Progenitor cell of endocrine pancreas (in vitro differentiated cells): ENCODE measurements at regions not wholly inside any gene's neighbourhood (a gene's known extent, or its start where the extent isn't known, plus 50 kb on each side); places are given as distances from the start of the nearest gene placed in this dataset.

Experiments used
- DNase-seq: peaks from one replicate; pipeline ENCODE4 v3.0.0; 2021; ENCODE audit warnings: low spot score; ENCODE audit not compliant: unreplicated experiment
- H3K27ac Mint-ChIP-seq: 2 replicates; pipeline ENCODE4 v1.8.0; 2021; ENCODE audit warnings: mild to moderate bottlenecking, moderate library complexity, mixed read lengths
- H3K27me3 Mint-ChIP-seq: 2 replicates; pipeline ENCODE4 v1.8.0; 2021; ENCODE audit warnings: mixed read lengths
- H3K36me3 Mint-ChIP-seq: 2 replicates; pipeline ENCODE4 v1.8.0; 2022; ENCODE audit warnings: mixed read lengths; ENCODE audit not compliant: insufficient read depth
- H3K4me1 Mint-ChIP-seq: 2 replicates; pipeline ENCODE4 v1.8.0; 2021; ENCODE audit warnings: low read depth, mixed read lengths
- H3K4me3 Mint-ChIP-seq: 2 replicates; pipeline ENCODE4 v1.8.0; 2021; ENCODE audit warnings: low read depth, mild to moderate bottlenecking, moderate library complexity, mixed read lengths
- H3K9me3 Mint-ChIP-seq: 2 replicates; pipeline ENCODE4 v1.8.0; 2021; ENCODE audit warnings: low read depth, mixed read lengths
- TF ChIP-seq, protein P1 (sequence below): fragments of 200-600 bp; sonication (generic); IDR thresholded peaks from one replicate; pipeline ENCODE4 v1.5.0; 2021; ENCODE audit warnings: antibody characterized with exemption, mild to moderate bottlenecking; ENCODE audit not compliant: unreplicated experiment

- no peak overlapping the region for H3K4me3 Mint-ChIP-seq
- H3K4me1 Mint-ChIP-seq: no peaks in the 10 kb centered on the region
- no peaks in the 10 kb centered on the region for H3K9me3 Mint-ChIP-seq
- TF ChIP-seq, protein P1, sequence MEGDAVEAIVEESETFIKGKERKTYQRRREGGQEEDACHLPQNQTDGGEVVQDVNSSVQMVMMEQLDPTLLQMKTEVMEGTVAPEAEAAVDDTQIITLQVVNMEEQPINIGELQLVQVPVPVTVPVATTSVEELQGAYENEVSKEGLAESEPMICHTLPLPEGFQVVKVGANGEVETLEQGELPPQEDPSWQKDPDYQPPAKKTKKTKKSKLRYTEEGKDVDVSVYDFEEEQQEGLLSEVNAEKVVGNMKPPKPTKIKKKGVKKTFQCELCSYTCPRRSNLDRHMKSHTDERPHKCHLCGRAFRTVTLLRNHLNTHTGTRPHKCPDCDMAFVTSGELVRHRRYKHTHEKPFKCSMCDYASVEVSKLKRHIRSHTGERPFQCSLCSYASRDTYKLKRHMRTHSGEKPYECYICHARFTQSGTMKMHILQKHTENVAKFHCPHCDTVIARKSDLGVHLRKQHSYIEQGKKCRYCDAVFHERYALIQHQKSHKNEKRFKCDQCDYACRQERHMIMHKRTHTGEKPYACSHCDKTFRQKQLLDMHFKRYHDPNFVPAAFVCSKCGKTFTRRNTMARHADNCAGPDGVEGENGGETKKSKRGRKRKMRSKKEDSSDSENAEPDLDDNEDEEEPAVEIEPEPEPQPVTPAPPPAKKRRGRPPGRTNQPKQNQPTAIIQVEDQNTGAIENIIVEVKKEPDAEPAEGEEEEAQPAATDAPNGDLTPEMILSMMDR: no peak
- H3K27me3 Mint-ChIP-seq: no peaks in the 10 kb centered on the region
- DNase-seq: no peak
- no peaks in the 10 kb centered on the region for H3K36me3 Mint-ChIP-seq
- H3K27ac Mint-ChIP-seq: no peak overlapping the region
Observed at GRCh38 chr1:195200772-195201171, 1407.5 kb downstream of the KCNT2 start.

DNA sequence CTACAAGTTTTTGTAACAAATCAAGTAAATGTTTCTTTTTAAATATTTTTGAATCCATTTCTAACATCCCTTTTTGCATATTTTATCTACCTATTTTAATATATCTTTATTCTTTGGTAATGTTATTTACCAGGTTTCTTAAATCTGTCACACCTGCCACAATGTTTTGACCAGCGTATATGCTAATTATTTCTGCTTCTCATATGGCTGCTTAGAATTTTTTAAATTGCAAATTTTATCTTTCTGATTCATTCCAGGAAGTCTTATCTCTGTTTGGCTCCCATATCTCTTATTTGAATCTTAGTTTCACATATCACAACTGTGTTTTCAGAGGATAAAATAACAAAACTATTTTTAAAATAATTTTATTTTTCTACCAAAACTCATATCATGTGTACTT, 1411.1 kb downstream of the KCNT2 start:
- no peak overlapping the region for H3K27ac Mint-ChIP-seq
- H3K4me3 Mint-ChIP-seq: no peak overlapping the region
- TF ChIP-seq, protein P1: no peak
- H3K36me3 Mint-ChIP-seq: no peaks in the 10 kb centered on the region
- no peaks in the 10 kb centered on the region for H3K27me3 Mint-ChIP-seq
- no peaks in the 10 kb centered on the region for H3K4me1 Mint-ChIP-seq
- no peak for DNase-seq
- no peaks in the 10 kb centered on the region for H3K9me3 Mint-ChIP-seq

DNA sequence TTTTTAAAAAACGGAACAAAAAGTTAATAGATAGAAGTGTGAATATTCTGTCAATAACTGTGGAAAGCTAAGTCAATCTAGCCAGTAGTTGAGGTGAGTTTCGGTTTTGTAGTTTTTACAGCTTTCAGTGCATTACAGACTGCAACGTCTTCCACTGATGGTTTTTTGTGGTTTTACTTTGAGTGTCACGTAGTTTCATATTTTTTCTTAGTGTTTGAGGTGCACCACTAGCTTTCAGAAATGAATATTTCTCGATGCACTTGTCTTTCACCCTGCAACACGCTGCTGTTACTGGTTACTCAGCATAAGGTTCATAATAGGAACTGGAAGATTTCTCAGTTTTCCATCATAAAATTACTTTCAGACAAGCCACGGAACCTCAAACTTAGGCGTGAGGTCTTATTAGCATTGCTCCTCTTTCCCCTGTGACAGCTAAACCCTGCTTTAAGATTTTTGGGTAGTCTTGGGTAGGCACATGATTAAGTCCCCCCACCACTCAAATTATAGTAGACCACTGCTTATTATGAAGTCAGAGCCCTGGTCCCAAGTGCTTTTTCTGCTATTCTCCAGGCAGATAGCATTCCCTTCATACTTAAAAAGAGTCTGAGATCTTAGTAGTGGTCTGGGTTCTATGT, 1412.7 kb downstream of the KCNT2 start:
- Mint-ChIP-seq H3K4me1 (no peaks in the 10 kb centered on the region), H3K27ac (no peak overlapping the region), H3K9me3 (no peaks in the 10 kb centered on the region), H3K4me3 (no peak overlapping the region), H3K36me3 (no peaks in the 10 kb centered on the region), H3K27me3 (no peaks in the 10 kb centered on the region)
- no peak for DNase-seq
- TF ChIP-seq, protein P1: no peak

DNA sequence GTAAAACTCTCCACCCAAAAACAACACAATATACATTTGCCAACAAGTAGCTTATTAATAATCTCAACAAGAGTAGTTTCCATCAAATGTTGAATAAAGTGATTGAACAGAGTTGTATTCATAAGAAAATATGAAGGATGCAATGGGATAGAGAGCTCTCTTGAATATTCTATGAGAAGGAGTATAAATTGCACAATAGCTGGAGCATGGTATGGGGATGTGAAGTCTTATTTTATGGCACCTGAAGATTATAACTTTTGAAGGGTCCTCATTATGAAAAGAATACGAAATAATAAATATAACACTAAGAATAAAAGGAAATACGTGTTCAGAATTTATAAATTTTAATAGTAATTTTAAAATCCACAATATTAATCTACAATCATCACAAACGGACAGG, 1415.1 kb downstream of the KCNT2 start:
- Mint-ChIP-seq H3K27ac (no peak overlapping the region), H3K27me3 (no peaks in the 10 kb centered on the region), H3K9me3 (no peaks in the 10 kb centered on the region), H3K4me3 (no peak overlapping the region), H3K36me3 (no peaks in the 10 kb centered on the region), H3K4me1 (peaks cover 2% of the 10 kb centered on the region)
- DNase-seq: no peak
- TF ChIP-seq, protein P1: no peak

DNA sequence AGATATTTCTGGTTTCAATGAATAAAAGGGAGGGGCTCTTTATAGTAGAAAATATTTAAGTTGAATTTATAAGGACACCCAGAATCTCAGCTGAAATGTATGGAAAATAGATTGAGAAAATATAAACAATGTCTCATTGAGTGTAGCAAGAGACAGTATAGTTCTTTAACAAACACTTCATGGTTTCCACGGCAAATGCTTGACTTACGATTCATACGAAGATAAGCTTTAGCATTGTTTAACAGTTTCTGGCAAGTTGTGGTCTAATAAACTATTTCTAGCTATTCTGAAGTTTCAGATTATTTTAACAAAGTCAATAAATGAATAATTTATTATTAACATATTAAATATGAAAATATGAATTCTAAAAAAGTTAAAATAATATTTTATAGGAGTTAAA, 1419.4 kb downstream of the KCNT2 start:
- DNase-seq: no peak
- Mint-ChIP-seq H3K27ac (no peak overlapping the region), H3K27me3 (no peaks in the 10 kb centered on the region), H3K4me1 (peaks cover 5% of the 10 kb centered on the region), H3K9me3 (no peaks in the 10 kb centered on the region), H3K36me3 (no peaks in the 10 kb centered on the region), H3K4me3 (no peak overlapping the region)
- TF ChIP-seq, protein P1: no peak
